ENCODE measurements at regions not wholly inside any gene's neighbourhood (a gene's known extent, or its start where the extent isn't known, plus 50 kb on each side); places are given as distances from the start of the nearest gene placed in this dataset.

DNA sequence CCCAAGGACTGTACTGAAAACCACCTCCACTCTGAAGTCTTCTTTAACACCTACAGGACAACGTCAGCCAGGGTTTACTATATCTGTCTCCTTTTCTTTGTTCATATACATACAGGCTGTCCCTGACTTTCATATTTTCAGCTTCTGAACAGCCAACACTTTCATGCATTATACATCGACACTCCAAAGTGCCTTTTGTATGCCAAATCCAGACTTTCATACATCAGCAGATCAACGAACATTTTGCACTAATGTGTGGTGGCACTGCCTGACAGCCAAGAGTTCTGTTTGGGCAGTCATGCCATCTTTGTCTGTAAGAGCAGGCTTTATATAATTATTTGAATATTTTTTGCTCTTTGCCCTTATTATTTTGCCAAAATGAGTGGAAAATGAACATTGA is 487.4 kb downstream of the CETN3 start:
- FAIRE-seq (no peak), DNase-seq (no peak)
- Histone ChIP-seq H3K4me3 (ENCODE audit: low read length in 3 of 3) (no peak overlapping the region), H3K9me3 (ENCODE audit: control insufficient read depth in 2 of 3, insufficient read depth in 1 of 3, low read length in 3 of 3) (no peaks in the 10 kb centered on the region), H3K27me3 (ENCODE audit: control insufficient read depth, insufficient read depth, low read length) (no peaks in the 10 kb centered on the region), H3K4me1 (ENCODE audit: control insufficient read depth in 2 of 3, insufficient read depth in 2 of 3, low read depth in 1 of 3, low read length in 3 of 3) (no peaks in the 10 kb centered on the region), H3K9ac (ENCODE audit: low read length in 3 of 3) (no peak overlapping the region), H3K36me3 (ENCODE audit: control insufficient read depth in 2 of 3, insufficient read depth in 3 of 3, low read length in 3 of 3) (no peaks in the 10 kb centered on the region), H3K27ac (ENCODE audit: low read depth in 2 of 2, low read length in 2 of 2) (no peak overlapping the region)
- intact Hi-C loops (cut with DNase I), result no loop called here
- TF ChIP-seq, protein P1, sequence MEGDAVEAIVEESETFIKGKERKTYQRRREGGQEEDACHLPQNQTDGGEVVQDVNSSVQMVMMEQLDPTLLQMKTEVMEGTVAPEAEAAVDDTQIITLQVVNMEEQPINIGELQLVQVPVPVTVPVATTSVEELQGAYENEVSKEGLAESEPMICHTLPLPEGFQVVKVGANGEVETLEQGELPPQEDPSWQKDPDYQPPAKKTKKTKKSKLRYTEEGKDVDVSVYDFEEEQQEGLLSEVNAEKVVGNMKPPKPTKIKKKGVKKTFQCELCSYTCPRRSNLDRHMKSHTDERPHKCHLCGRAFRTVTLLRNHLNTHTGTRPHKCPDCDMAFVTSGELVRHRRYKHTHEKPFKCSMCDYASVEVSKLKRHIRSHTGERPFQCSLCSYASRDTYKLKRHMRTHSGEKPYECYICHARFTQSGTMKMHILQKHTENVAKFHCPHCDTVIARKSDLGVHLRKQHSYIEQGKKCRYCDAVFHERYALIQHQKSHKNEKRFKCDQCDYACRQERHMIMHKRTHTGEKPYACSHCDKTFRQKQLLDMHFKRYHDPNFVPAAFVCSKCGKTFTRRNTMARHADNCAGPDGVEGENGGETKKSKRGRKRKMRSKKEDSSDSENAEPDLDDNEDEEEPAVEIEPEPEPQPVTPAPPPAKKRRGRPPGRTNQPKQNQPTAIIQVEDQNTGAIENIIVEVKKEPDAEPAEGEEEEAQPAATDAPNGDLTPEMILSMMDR (IDR thresholded peaks at IDR 0.05; ENCODE audit: borderline replicate concordance, extremely low read depth, insufficient read depth), result no peak

DNA sequence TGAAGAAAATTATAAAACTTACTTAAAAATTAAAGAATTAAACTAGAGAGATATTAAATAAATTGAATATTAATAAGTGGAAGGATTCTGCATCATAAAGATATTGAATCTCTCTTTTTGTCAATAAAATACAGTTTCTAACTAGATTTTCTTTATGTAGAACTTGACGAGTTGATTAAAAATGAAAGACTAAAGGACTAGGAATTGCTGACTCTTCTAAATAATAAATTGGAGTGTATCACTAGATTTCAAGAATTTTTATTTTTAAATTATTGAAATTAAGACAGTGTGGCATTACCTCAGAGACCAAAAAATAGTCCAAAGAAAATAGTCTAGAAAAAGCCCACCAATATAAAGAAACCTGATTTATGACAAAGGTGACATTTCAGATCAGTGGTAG is 492.4 kb downstream of the CETN3 start:
- Histone ChIP-seq H3K9me3 (ENCODE audit: control insufficient read depth in 2 of 3, insufficient read depth in 1 of 3, low read length in 3 of 3) (no peaks in the 10 kb centered on the region), H3K27me3 (ENCODE audit: control insufficient read depth, insufficient read depth, low read length) (no peaks in the 10 kb centered on the region), H3K4me3 (ENCODE audit: low read length in 3 of 3) (no peak overlapping the region), H3K36me3 (ENCODE audit: control insufficient read depth in 2 of 3, insufficient read depth in 3 of 3, low read length in 3 of 3) (no peaks in the 10 kb centered on the region), H3K4me1 (ENCODE audit: control insufficient read depth in 2 of 3, insufficient read depth in 2 of 3, low read depth in 1 of 3, low read length in 3 of 3) (no peaks in the 10 kb centered on the region), H3K27ac (ENCODE audit: low read depth in 2 of 2, low read length in 2 of 2) (no peak overlapping the region), H3K9ac (ENCODE audit: low read length in 3 of 3) (no peak overlapping the region)
- intact Hi-C loops (cut with DNase I), result no loop called here
- DNase-seq, result no peak
- TF ChIP-seq, protein P1 (IDR thresholded peaks at IDR 0.05; ENCODE audit: borderline replicate concordance, extremely low read depth, insufficient read depth), result no peak
- FAIRE-seq, result peak; percentile 33

DNA sequence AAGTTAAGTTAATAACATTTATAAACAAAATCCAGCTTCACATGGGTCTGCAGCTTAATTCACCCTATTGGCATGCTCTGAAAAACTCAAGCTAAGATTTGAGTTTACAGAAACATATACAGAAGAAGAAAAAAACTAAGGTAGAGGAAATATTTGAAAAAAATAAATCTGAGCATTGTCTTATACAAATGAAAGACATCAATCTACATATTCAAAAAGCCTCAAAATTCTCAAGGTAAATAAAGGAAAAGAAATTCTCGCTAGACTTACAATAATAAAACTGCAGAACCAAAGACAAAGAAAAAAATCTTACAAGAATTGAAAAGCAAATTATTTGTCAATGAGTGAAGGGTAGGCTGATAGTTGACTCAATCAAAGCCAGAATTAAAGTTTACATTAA is 493.4 kb downstream of the CETN3 start:
- FAIRE-seq, result no peak
- Histone ChIP-seq H3K27ac (ENCODE audit: low read depth in 2 of 2, low read length in 2 of 2) (no peak overlapping the region), H3K4me3 (ENCODE audit: low read length in 3 of 3) (no peak overlapping the region), H3K27me3 (ENCODE audit: control insufficient read depth, insufficient read depth, low read length) (no peaks in the 10 kb centered on the region), H3K36me3 (ENCODE audit: control insufficient read depth in 2 of 3, insufficient read depth in 3 of 3, low read length in 3 of 3) (no peaks in the 10 kb centered on the region), H3K9ac (ENCODE audit: low read length in 3 of 3) (no peak overlapping the region), H3K9me3 (ENCODE audit: control insufficient read depth in 2 of 3, insufficient read depth in 1 of 3, low read length in 3 of 3) (no peaks in the 10 kb centered on the region), H3K4me1 (ENCODE audit: control insufficient read depth in 2 of 3, insufficient read depth in 2 of 3, low read depth in 1 of 3, low read length in 3 of 3) (no peaks in the 10 kb centered on the region)
- intact Hi-C loops (cut with DNase I), result no loop called here
- TF ChIP-seq, protein P1 (IDR thresholded peaks at IDR 0.05; ENCODE audit: borderline replicate concordance, extremely low read depth, insufficient read depth), result no peak
- no peak for DNase-seq

DNA sequence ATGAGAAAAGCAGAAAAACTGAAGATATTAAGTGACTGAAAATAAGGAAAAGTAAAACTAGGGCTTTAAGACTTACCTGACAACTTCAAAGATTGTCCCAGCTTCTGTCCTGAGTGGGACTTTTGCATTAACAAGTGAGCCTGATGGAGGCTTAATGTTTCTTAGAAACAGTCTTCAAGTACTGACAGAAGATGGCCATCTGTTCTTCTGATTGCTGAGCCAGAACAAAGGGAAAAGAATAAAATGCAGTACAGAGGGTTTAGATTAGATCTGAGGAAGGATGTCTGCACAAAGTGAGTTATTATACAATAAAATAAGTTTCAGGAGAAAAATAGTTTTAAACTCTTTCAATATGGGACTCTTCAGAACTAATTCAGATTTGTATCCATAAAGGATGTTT is 500.7 kb downstream of the CETN3 start:
- Histone ChIP-seq H3K9me3 (ENCODE audit: control insufficient read depth in 2 of 3, insufficient read depth in 1 of 3, low read length in 3 of 3) (peaks cover 0 to 4% (median 0%) of the 10 kb centered on the region in 3 donors), H3K4me1 (ENCODE audit: control insufficient read depth in 2 of 3, insufficient read depth in 2 of 3, low read depth in 1 of 3, low read length in 3 of 3) (no peaks in the 10 kb centered on the region), H3K27me3 (ENCODE audit: control insufficient read depth, insufficient read depth, low read length) (no peaks in the 10 kb centered on the region), H3K27ac (ENCODE audit: low read depth in 2 of 2, low read length in 2 of 2) (no peak overlapping the region), H3K36me3 (ENCODE audit: control insufficient read depth in 2 of 3, insufficient read depth in 3 of 3, low read length in 3 of 3) (no peaks in the 10 kb centered on the region), H3K9ac (ENCODE audit: low read length in 3 of 3) (no peak overlapping the region), H3K4me3 (ENCODE audit: low read length in 3 of 3) (no peak overlapping the region)
- FAIRE-seq (no peak), DNase-seq (no peak)
- TF ChIP-seq, protein P1 (IDR thresholded peaks at IDR 0.05; ENCODE audit: borderline replicate concordance, extremely low read depth, insufficient read depth), result no peak
- intact Hi-C loops (cut with DNase I), result no loop called here
